GM19397 (cell line): ENCODE measurements at regions not wholly inside any gene's neighbourhood (a gene's known extent, or its start where the extent isn't known, plus 50 kb on each side); places are given as distances from the start of the nearest gene placed in this dataset.
A peak's percentile ranks its signal among the peaks of the same experiment; 100 is the strongest.

Experiments
- ATAC-seq: cut with Tn5 transposase; IDR thresholded peaks from one replicate; pipeline ENCODE4 v1.9.1; 2021; ENCODE audit warnings: mild to moderate bottlenecking, moderate library complexity; ENCODE audit not compliant: unreplicated experiment

DNA sequence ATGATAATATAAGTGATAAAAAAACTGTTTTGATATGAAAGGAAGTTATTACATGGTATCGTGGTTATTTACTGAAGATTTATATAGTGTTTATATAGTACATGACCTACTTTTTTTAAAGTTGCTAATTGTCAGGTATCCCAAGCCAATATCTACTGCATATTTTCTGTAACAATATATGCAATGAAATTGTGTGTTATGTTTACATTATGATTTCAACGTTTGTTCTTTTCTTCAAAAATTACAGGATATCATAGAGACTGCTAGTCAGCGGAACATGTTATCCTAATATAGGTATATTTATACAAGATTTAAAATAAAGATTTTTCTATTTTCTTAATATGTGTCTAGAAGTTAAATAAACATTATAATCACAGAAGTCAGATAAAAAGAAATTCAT lies 167.5 kb upstream of the DPYD start:
- no peak for ATAC-seq

DNA sequence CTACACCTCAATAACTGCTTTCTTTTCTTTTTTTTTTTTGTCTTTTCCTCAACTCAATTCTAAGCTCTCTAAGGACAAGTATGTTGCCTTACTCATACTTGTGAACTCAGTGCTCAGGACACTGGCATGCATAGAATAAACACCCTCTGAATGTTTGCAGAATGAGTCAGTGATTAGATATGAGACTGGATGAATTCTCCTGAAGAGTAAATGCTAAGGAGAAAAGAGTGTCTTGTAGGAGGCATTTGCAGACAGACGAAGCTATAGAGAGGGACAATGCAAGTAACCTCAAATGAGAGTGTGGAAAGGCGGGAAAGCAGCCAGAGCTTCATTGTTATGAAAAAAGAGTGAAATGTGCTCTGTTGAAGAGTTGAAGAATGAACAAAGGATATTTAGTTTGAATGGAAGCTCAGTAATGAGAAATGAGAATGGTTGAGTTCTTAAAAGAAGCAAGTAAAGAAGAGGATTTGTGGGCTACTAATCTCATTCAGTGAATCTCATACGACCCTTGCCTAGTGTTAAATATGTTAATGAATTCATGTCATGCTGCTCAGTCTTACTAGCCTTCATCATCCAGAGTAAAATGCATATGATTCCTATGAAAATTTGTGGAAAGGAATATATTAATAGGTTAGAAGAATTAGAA lies 166.1 kb upstream of the DPYD start:
- no peak for ATAC-seq

DNA sequence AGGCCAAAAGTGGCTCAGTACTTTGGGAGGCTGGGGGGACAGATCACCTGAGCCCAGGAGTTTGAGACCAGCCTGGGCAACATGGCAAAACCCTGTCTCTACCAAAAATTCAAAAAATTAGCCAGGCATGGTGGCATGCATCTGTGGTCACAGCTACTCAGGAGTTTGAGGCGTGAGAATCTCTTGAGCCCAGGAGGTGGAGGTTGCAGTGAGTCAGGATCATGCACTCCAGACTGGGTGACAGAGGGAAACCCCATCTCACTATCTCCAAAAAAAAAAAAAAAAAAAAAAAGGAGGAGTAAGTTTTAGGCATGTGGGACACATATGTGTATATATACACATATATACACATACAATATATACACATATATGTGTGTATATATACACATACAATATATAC lies 165.3 kb upstream of the DPYD start:
- no peak for ATAC-seq

DNA sequence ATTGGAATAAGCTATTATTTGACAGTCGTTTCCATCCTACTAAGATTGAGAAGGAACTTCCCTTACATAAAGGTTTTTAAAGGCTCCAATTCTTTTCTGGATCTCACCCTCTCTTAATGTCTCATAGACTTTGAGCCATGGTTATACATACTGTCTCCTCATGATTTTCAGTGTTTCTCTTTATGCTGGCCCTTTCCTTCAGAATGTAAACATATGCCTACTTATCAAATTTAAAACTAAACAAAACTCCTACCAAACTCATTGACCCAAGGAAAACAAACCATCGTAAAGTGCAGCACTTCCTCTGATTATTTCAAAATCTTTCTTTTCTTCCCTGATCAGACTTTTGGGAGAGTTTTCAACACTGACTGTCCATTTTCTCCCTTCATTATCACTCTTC lies 163.4 kb upstream of the DPYD start:
- no peak for ATAC-seq

DNA sequence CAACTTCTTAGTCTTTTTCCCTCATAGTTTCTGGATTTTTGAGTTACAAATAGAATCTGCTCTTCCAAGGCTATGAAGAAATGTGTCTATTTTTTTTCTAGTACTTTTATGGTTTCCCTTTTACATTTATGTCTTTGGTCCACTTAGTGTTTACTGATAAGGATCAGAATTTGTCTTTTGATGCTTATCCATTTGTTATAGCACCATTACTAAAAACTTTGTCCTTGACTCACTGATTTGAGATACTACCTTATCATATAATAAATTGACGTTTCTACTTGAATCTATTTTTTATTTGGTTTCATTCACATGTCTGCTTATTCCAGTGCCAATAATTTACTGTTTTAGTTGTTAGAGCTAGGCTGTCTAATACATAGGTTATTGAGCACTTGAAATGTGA lies 161.1 kb upstream of the DPYD start:
- no peak for ATAC-seq

DNA sequence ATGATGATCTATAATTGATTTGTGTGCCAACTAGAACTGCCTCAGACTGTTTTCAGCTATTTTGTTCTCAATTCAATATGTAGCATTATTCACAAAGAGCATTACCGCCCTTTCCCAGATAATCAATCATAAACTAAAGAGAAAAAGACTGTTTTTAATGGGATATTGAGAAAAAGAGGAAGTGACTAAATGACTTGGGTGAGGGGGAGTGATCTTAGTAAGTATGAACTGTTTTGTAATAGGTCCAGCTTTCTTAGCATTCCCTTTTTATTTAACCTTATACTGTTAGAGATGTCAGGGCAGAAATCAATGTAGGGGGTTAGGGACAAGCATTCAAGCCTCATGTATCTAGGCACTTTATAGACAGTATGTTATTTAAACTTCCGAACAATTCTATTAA lies 157.8 kb upstream of the DPYD start:
- ATAC-seq = no peak

DNA sequence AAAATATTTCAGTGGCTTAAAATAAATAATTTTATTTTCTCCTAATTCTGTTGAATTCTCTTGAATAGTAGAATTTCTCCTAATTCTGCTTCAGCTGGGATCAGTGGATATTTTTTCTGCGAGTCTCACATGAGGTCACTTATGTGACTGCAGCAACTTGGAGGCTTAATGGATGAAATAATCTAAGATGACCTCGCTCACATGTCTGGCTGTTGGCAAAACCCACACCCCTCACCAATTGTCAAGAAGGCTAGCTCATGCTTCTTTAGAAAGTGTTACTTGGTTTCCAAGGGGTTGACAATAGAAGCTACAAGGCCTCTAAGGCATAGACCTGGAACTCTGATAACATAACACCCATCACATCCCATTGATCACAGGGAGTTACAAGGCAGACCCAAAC lies 156.9 kb upstream of the DPYD start:
- no peak for ATAC-seq

DNA sequence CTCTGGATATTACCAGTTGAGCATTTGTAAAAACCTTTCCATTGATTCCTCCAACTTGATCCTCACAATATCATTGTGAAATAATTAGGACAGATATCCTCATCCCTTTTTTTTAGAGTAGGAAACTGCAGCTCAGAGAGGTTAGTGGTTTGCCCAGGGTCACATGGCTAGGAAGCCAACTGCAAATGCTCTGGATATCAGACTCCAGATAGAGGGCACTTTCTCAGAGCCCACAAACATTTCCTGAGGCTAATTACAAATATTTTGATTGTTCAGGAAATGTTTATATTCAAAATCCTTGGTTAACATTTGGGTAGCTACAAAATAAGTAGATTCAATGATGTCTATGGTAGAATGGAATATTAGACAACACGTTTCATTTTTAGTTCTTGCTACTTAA lies 154.8 kb upstream of the DPYD start:
- ATAC-seq = no peak

DNA sequence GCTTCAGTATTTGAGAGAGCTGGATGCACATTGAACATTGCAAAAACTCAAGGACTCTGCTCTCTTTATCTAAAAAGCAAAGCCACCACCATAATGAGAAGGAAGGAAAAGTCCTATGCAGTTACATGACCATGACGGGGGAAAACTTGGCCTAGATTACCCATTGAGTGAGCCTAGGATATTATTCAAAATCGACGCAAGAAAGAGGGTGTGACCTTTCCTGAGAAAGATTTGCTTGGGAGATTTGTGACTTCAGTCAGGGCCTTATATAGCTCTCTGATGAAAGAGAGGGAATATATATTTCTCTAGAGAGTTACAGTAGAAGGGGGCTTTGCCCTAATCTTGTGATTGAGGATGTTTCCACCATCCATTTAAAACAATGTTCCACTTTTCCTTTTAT lies 153.0 kb upstream of the DPYD start:
- no peak for ATAC-seq

DNA sequence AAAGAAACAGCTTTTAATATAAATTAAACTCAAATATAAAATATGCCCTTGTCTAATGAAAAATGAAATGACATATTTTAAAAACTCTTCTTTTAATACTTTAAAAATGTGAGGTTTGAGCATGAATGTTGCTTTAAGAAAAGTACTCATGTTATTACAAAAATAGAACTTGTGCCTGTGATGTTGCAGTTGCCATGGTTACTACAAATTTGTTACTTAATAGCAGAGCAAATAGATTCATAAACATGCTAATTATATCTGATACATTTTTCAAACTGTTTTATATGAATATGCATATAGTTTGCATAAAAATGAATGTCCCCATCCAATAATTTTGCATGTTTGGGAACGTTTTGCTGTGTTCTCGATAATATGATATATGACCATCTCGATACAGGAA lies 152.3 kb upstream of the DPYD start:
- no peak for ATAC-seq

DNA sequence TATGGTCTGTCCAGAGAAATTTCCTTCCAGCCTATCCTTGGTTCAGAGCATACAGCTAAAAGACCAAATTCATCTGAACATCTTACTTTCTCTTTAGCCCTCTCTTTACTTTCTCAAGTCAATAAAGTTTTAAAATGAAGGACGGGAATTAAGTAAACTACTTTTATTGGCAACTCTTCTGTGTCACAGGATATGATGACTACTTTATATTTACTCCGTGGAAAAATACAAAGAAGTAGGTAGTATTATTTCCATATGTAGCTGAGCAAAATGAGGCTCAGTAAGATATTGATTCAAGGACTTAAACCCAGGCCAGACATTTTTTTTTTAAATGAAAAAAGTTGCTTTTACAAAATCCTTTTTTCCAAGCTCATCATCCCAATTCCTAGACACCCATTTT lies 151.2 kb upstream of the DPYD start:
- no peak for ATAC-seq

DNA sequence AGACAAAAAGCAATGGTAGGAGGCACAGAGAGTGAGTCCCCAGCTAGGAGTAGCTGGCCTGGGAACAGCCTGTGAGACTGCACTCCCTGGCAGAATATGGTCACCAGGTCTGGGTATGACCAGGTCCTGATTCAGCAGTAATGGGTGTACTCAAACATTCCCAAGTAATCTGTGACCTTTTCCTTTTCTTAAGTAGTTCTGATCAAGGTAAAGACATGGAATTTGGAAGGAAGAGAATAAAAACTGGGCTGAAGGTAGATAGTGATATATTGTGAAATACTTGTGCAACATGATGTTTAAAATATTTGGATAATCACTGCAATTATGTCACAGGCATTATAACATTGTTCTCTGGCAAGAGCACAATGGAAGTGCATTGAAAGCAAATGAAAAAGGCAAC lies 147.2 kb upstream of the DPYD start:
- ATAC-seq = no peak

DNA sequence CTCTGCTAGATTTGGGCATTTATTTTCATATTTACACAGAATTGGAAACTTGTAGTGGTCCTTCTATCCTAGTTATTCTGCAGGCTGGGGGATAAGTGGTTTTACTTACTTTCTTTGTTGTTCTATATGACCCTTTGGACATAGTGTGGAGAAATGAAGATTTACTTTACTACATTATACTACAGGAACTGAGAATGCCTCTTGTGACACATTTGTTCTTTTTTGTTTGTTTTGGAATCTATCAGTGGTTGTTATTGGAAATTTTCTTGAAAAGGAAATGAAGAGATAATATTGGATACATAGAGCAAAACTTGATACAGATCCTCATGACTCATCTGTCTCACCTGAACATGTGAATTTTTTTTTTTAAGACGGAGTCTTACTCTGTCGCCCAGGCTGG lies 146.1 kb upstream of the DPYD start:
- ATAC-seq = no peak

DNA sequence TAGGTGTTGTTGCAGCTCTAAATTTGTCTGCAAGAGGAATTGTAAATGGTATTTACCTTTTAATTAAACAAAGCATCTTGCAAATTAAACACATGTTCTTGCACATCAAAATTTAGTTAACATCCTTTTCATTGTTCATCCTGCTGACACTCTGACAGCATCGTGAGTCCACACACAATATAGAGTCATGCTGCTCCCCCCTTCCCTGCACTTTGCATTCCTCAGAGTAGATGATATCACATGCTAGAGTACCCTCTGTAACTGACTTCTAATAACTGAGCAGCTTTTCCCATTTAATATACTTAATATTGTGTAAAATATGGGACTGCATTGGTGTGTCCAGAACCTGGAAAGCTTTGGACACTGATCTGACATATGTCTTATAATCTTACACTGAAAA lies 138.8 kb upstream of the DPYD start:
- ATAC-seq = no peak

DNA sequence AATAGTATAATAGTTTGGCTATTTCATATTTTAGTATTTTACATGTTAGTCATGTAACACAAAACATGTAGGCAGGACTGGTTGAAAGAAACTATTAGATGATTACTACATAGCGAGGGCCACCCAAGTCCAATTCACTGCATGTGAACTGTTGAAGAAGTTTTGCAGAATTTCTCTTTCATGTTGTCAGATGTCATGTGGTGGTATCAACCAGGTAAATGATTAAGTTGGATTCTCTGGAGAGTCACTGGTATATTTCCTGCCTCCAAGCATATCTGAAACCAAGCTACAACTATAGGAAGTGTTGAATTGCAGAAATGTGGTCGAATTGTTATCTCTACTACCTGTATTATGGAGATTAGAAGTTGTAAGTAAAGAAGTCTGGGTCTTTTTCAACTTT lies 137.8 kb upstream of the DPYD start:
- no peak for ATAC-seq

DNA sequence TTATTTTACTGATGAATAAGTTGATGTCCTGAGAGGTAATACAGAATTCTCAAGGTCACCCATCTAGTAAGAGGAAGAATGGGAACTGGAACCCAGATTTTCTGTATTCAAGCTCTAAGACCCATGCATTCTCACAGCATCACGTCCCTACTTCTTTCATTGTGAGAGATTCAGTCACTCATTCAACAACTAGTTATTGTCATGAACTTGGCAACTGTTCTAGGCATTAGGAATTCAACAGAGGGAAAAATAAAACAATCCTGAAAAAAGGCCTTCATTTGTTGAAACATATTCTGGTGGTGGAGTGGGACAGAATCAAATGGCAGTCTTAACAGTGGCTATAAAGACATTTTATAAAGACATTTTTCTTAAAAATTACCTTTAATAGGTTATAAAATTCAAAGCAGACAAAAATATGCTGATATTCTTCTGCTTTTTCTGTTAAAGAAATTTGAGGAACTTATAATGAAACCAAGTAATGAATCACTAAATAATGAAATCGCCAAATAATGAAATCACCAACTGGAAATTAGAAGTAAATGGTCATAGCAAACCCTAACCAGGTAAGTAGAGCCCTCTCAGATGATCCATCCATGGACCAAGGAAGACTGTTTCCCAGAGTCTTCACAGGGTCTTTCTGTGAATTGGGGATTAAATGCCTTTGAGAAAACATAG lies 136.5 kb upstream of the DPYD start:
- ATAC-seq = no peak

DNA sequence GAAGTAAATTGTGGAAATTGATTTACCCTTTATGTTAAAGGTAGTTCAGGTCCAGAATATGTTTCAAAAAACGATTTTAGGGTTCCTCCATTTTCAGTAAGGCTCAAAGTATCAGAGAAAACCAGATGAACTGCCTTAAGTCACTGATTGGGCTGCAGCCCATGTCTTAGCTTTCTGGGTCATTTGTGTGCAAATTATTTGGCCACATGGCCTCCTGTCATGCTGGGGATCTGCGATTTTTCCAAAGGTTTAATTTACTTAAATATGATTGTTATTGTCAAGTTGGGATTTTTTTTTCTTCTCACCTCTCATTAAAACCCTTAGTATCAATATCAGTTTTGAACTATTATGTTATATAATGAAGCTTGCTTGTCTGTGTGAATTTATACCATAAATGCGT lies 135.9 kb upstream of the DPYD start:
- ATAC-seq = no peak

DNA sequence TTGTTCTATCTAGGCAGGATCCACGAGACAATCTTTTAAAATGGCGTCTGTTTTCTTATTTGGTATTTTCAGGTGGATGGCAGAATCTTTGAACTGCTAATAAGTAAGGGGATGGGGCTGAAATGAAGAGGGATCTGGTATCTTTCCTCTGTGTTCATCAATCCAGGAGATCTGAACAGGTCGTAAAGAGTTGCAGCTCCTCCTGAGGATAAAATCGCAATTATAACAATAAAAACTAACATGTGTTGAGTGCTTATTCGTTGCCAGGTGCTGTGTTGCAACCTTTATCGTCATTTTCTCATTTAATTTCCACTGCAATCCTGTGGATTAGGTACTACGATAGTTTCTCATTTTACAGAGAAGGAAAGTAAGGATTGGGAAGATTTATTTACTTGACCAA lies 134.6 kb upstream of the DPYD start:
- ATAC-seq = no peak

DNA sequence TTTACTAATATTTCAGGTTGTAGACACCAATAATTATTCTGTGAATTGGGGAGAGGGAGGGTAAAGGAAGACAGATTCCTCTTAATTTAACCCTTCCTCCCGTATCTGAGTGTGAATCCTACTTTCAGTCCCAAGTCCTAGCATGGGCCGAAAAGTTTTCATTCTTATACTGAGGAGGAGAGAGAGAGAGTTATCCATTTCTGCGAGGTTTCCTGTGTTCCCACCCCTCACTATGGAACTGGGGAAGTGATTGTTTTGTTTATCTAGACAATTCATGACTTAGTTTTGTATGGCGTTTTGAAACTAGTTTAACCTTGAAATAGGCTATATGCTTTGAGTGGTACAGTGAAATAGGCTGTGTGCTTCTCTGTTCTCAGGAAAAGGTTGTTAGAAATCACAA lies 134.0 kb upstream of the DPYD start:
- no peak for ATAC-seq

DNA sequence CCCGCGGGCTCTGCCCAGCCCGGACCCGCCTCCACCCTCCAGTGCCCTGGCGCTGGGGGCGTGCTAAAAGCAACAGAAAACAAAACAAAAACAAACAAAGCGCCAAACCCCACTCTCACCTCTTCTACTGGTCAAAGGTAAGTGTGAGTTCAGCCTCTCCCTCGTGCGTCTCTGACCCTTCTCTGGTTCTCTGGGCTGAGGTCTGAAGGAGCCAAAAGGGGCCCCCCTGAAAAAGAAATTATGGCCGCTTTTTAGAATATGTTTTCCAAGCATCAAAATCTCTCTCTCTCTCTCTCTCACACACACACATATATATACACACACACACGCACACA lies 133.5 kb upstream of the DPYD start:
- no peak for ATAC-seq

DNA sequence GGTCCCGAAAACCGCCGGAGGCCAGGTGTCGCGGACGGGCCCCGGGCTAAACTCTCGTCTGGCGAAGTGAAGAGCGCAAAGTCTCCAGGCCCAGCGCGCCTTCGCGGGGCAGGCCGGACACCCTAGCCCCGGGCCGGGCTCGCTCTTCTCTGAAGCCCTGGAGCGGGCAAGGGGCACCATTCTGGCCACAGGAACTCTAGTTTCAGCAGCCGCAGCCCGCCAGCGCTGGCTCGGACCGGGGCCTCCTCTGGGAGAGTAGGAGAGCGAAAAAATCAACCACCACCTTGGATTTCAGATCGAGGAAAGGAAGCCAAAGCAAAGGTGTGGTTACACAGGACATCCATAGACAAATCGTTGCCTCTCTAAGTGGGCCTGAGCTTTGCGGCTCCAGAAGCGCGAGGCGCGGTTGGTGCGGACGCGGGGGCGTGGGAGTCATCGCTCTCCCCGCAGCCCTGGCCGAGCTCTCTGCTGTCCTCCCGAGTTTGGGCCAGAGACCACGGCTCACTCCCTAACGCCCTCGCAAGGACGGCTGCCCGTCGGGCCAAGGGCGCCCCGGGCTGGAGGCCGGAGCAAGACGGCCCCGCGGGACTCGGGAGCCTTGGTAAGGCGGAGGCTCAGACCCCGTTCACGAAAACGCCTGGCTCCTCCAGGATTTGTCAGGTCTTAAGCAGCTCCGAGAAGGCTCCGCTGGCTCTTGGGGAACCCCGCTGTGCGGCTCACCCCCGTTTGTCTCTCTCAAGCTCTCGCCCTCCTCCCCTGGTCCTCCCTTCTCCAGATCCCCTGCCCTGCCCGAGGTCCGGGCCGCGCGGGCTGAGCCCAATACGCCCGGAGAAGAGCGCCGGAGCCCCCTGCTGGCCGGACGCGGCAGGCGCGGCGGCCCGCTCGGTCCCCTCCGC lies 132.9 kb upstream of the DPYD start:
- peak; percentile 99 for ATAC-seq

DNA sequence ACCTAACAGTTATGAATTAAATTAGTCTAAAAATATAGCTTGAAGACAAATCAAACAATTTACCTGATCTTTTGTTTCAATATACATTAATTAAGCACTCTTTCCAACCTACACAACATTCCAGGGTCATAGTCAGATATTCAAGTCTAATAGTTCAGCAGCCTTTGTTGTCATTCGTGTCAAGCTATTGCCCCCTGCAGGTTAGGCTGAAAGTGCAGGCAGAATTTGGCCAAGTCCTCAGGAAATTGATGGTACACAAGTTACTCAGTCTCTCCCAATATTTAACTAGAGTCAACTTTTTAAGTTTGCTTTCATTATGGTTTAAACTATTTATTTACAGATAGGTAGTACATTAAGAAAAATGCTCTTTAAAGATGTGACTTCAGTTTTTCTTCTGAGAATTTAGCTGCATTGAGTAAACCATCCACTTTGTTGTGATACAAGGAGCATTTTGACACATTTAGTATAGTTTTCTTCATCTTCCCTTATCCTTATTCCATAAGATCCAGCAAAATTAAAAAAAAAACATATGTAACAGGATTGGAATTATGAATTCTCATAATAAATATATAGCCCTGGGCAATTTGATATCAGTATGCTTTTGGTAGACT lies 130.3 kb upstream of the DPYD start:
- no peak for ATAC-seq
